GM12878 (cell line): ENCODE measurements at regions not wholly inside any gene's neighbourhood (a gene's known extent, or its start where the extent isn't known, plus 50 kb on each side); places are given as distances from the start of the nearest gene placed in this dataset.

Source experiments
- ATAC-seq: fragments of 200-7000 bp; cut with Tn5 transposase; 3 replicates; pipeline ENCODE4 v1.9.1; 2020; ENCODE audit warnings: mild to moderate bottlenecking, moderate library complexity
- BruUV-seq: library from RNA; stranded (reverse); fragments of 400-500 nt; replicated peaks from 2 replicates; lab custom pipeline; 2021; lab: Mats Ljungman, UMichigan
- CTCF ChIA-PET: fragments of 300-600 bp; sonication (Branson Sonifier 250); formaldehyde crosslinking; extraction: SDS; loops from one replicate; lab custom pipeline; 2021; ENCODE audit warnings: inconsistent platforms; lab: Yijun Ruan, JAX
- POLR2A ChIA-PET: fragments of 350-600 bp; formaldehyde crosslinking; extraction: SDS; loops from one replicate; lab custom pipeline; 2021; ENCODE audit warnings: inconsistent platforms; lab: Charles Lee
- RAD21 ChIA-PET: fragments of 300-600 bp; sonication (Branson Sonifier 250); formaldehyde crosslinking; loops from one replicate; lab custom pipeline; 2023; ENCODE audit warnings: antibody characterized with exemption; ENCODE audit not compliant: unreplicated experiment; lab: Charles Lee
- SMC1A ChIA-PET: fragments of 300-600 bp; sonication (Branson Sonifier 250); formaldehyde crosslinking; loops from one replicate; lab custom pipeline; 2023; ENCODE audit not compliant: unreplicated experiment, uncharacterized antibody; lab: Charles Lee
- DNase-seq: peaks from one replicate; pipeline ENCODE4 v3.0.0-alpha.2; 2011; ENCODE audit warnings: low read depth, low spot score
- FAIRE-seq: peaks from 3 replicates; lab custom pipeline; 2011; peaks lifted over from hg19 to GRCh38; lab: Jason Lieb, UNC
- H2AFZ ChIP-seq: 2 replicates; pipeline ENCODE4 v1.6.0; 2011; ENCODE audit warnings: low read depth, low read length, control low read depth; ENCODE audit not compliant: control insufficient read depth
- H3K27ac ChIP-seq: 2 replicates; pipeline ENCODE4 v1.5.1; 2011; ENCODE audit warnings: control low read depth; ENCODE audit not compliant: control insufficient read depth, insufficient read depth
- H3K27me3 ChIP-seq, 2 experiments: replicated peaks in 1 of 2; 2 replicates each; pipeline versions ENCODE4 v1.6.0 to v1.6.1; 2011; ENCODE audit warnings: low read length in 1 of 2; ENCODE audit not compliant: control insufficient read depth in 2 of 2, insufficient read depth in 2 of 2
- H3K36me3 ChIP-seq, 2 experiments: 2 replicates each; pipeline ENCODE4 v1.5.1; 2011; ENCODE audit warnings: low read length in 1 of 2; ENCODE audit not compliant: control insufficient read depth in 2 of 2, insufficient read depth in 2 of 2
- H3K4me1 ChIP-seq: 2 replicates; pipeline ENCODE4 v1.6.1; 2011; ENCODE audit warnings: mild to moderate bottlenecking, low read length, moderate library complexity, mixed read lengths; ENCODE audit not compliant: control insufficient read depth, insufficient read depth
- H3K4me2 ChIP-seq: 2 replicates; pipeline ENCODE4 v1.6.0; 2011; ENCODE audit warnings: control low read depth; ENCODE audit not compliant: control insufficient read depth, insufficient read depth
- H3K4me3 ChIP-seq: fragments of 200-600 bp; sonication (generic); 2 replicates; pipeline ENCODE4 v1.5.1; 2016
- H3K79me2 ChIP-seq: 2 replicates; pipeline ENCODE4 v1.6.0; 2011; ENCODE audit warnings: low read length; ENCODE audit not compliant: control insufficient read depth, insufficient read depth
- H3K9ac ChIP-seq: 2 replicates; pipeline ENCODE4 v1.8.0; 2011; ENCODE audit warnings: low read length, control low read depth, mixed read lengths; ENCODE audit not compliant: control insufficient read depth, insufficient read depth
- H3K9me3 ChIP-seq: replicated peaks from 3 replicates; pipeline ENCODE4 v1.5.1; 2011; ENCODE audit warnings: mild to moderate bottlenecking, low read length; ENCODE audit not compliant: control insufficient read depth, insufficient read depth
- H4K20me1 ChIP-seq: 2 replicates; pipeline ENCODE4 v1.6.0; 2011; ENCODE audit not compliant: control insufficient read depth, insufficient read depth
- BACH1 ChIP-seq: fragments of 450-650 bp; IDR thresholded peaks from 2 replicates; pipeline ENCODE4 v1.6.1; 2017; ENCODE audit warnings: mild to moderate bottlenecking, borderline replicate concordance
- CREB1 ChIP-seq: IDR thresholded peaks from 2 replicates; pipeline ENCODE4 v1.6.1; 2012; ENCODE audit warnings: low read depth, mild to moderate bottlenecking, inconsistent platforms
- EP300 ChIP-seq, 2 experiments: fragments of 150-350 bp in 1 of 2; IDR thresholded peaks; 2 replicates each; pipeline ENCODE4 v1.6.1; 2011 to 2012; ENCODE audit warnings: low read depth in 2 of 2, low read length in 2 of 2, borderline replicate concordance in 1 of 2, improper control_type of control experiment in 1 of 2, inconsistent platforms in 1 of 2; ENCODE audit not compliant: control insufficient read depth in 1 of 2
- FOS ChIP-seq: IDR thresholded peaks from 3 replicates; pipeline ENCODE4 v1.6.1; 2011; ENCODE audit warnings: borderline replicate concordance; ENCODE audit not compliant: insufficient read length; ENCODE audit errors: extremely low read depth
- NFYA ChIP-seq: IDR thresholded peaks from 2 replicates; pipeline ENCODE4 v1.6.1; 2011; ENCODE audit warnings: low read depth, mild to moderate bottlenecking, low read length, improper control_type of control experiment, borderline replicate concordance
- PRDM15 ChIP-seq: fragments of 450-650 bp; formaldehyde crosslinking; IDR thresholded peaks from 2 replicates; pipeline ENCODE4 v1.4.0; 2020; ENCODE audit warnings: mild to moderate bottlenecking, moderate library complexity
- RCOR1 ChIP-seq: conservative IDR thresholded peaks from 2 replicates; pipeline ENCODE4 v1.6.1; 2012; ENCODE audit warnings: low read depth, low read length, improper control_type of control experiment
- ZNF384 ChIP-seq: IDR thresholded peaks from 2 replicates; pipeline ENCODE4 v1.6.1; 2012; ENCODE audit warnings: low read depth, mild to moderate bottlenecking, low read length, improper control_type of control experiment, borderline replicate concordance
- ZNF592 ChIP-seq: fragments of 450-650 bp; IDR thresholded peaks from 2 replicates; pipeline ENCODE4 v1.6.1; 2017; ENCODE audit warnings: mild to moderate bottlenecking, moderate library complexity
- WGBS: methylation state at CpG from one replicate; pipeline ENCODE4 v1.1.6; 2016; ENCODE audit warnings: low lambda C conversion rate; ENCODE audit not compliant: insufficient replicate concordance, insufficient coverage; ENCODE audit errors: missing lambda C conversion rate; 5-methylcytosine and 5-hydroxymethylcytosine counted together
- in situ Hi-C: fragments of 300-500 bp; cut with MboI; formaldehyde crosslinking; loops from 9 replicates; pipeline ENCODE4 v1.14.3; 2018; ENCODE audit warnings: mixed read lengths
- intact Hi-C: fragments of 100-400 bp; cut with micrococcal nuclease; formaldehyde crosslinking; loops from one replicate; pipeline ENCODE4 v1.14.2; 2022; ENCODE audit not compliant: unreplicated experiment
- TF ChIP-seq, protein P1 (sequence below): fragments of 450-650 bp; IDR thresholded peaks from 2 replicates; pipeline ENCODE4 v1.6.1; 2016; ENCODE audit warnings: mild to moderate bottlenecking
- TF ChIP-seq, protein P2 (sequence below): fragments of 450-650 bp; IDR thresholded peaks from 2 replicates; pipeline ENCODE4 v1.6.1; 2016; ENCODE audit warnings: mild to moderate bottlenecking

DNA sequence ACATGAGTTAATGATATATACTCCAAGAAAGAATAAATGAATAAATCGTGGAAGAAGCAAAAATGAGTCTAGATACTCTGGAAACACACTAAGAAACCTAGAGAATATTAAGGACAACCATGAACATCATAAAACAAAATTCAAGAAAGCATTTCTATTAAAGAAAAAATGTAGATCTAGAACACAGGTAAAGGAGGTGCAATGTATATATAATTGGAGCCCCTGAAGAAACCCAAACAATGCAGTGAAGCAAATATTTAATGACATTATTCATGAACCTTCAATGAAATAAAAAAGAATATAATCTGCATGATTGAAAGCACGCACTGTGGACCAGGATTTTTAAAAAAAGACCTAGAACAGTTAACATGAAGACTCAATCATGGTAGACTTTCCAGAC lies 150.1 kb downstream of the ATPSCKMT start:
- in situ Hi-C loops (no loop called here), intact Hi-C loops (no loop called here)
- 42% methylated on average over 2 of the region's 2 CpGs for WGBS
- no peaks in the 10 kb centered on the region for H3K9me3 ChIP-seq
- H3K4me2 ChIP-seq, result no peak overlapping the region
- no peaks in the 10 kb centered on the region for H3K79me2 ChIP-seq
- ATAC-seq (no peak), DNase-seq (no peak)
- no peaks in the 10 kb centered on the region for H4K20me1 ChIP-seq
- no TSS peak for BruUV-seq
- H2AFZ ChIP-seq, result no peak overlapping the region
- SMC1A ChIA-PET, result no interaction called here
- H3K27me3 ChIP-seq, result no peaks in the 10 kb centered on the region
- H3K4me1 ChIP-seq, result no peaks in the 10 kb centered on the region
- no peaks in the 10 kb centered on the region for H3K36me3 ChIP-seq
- H3K27ac ChIP-seq, result no peak overlapping the region
- TF ChIP-seq FOS (no peak), RCOR1 (no peak), BACH1 (no peak), EP300 (IDR thresholded peaks at IDR 0.05; ENCODE audit: borderline replicate concordance in 1 of 2, control insufficient read depth in 1 of 2, low read depth in 2 of 2, low read length in 2 of 2) (no peak), CREB1 (no peak), NFYA (no peak), PRDM15 (CRISPR knock-in tag) (no peak), ZNF384 (no peak), ZNF592 (no peak)
- TF ChIP-seq, protein P1, sequence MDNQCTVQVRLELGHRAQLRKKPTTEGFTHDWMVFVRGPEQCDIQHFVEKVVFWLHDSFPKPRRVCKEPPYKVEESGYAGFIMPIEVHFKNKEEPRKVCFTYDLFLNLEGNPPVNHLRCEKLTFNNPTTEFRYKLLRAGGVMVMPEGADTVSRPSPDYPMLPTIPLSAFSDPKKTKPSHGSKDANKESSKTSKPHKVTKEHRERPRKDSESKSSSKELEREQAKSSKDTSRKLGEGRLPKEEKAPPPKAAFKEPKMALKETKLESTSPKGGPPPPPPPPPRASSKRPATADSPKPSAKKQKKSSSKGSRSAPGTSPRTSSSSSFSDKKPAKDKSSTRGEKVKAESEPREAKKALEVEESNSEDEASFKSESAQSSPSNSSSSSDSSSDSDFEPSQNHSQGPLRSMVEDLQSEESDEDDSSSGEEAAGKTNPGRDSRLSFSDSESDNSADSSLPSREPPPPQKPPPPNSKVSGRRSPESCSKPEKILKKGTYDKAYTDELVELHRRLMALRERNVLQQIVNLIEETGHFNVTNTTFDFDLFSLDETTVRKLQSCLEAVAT, result no peak
- TF ChIP-seq, protein P2, sequence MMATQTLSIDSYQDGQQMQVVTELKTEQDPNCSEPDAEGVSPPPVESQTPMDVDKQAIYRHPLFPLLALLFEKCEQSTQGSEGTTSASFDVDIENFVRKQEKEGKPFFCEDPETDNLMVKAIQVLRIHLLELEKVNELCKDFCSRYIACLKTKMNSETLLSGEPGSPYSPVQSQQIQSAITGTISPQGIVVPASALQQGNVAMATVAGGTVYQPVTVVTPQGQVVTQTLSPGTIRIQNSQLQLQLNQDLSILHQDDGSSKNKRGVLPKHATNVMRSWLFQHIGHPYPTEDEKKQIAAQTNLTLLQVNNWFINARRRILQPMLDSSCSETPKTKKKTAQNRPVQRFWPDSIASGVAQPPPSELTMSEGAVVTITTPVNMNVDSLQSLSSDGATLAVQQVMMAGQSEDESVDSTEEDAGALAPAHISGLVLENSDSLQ, result no peak
- TF ChIP-seq, all 136 proteins: peak for 0
- RAD21 ChIA-PET, result no interaction called here
- no peak overlapping the region for H3K4me3 ChIP-seq
- H3K9ac ChIP-seq, result no peak overlapping the region
- no peak for FAIRE-seq
- CTCF ChIA-PET, result no interaction called here
- POLR2A ChIA-PET, result no interaction called here
